OCI-LY7 (cell line): ENCODE measurements at regions not wholly inside any gene's neighbourhood (a gene's known extent, or its start where the extent isn't known, plus 50 kb on each side); places are given as distances from the start of the nearest gene placed in this dataset.

Experiments used
- BruUV-seq: library from RNA; stranded (reverse); fragments of 400-500 nt; replicated peaks from 2 replicates; lab custom pipeline; 2021; lab: Mats Ljungman, UMichigan
- CTCF ChIA-PET: fragments of 300-600 bp; sonication (Branson Sonifier 250); formaldehyde crosslinking; loops from one replicate; lab custom pipeline; 2022; ENCODE audit warnings: antibody characterized with exemption; ENCODE audit not compliant: unreplicated experiment; lab: Charles Lee
- POLR2A ChIA-PET: fragments of 300-600 bp; sonication (Branson Sonifier 250); formaldehyde crosslinking; loops from one replicate; lab custom pipeline; 2022; ENCODE audit warnings: antibody characterized with exemption; lab: Charles Lee
- DNase-seq: peaks from one replicate; pipeline ENCODE4 v3.0.0-alpha.2; 2015; ENCODE audit warnings: low spot score
- H2AFZ ChIP-seq: fragments of 200-600 bp; sonication (generic), shearing (Covaris generic); 2 replicates; pipeline ENCODE4 v1.6.1; 2014; ENCODE audit warnings: mild to moderate bottlenecking, antibody characterized with exemption, low read length, moderate library complexity
- H3K27ac ChIP-seq: fragments of 200-600 bp; sonication (generic); 2 replicates; pipeline ENCODE4 v1.5.1; 2014; ENCODE audit warnings: mixed run types, low read depth, mild to moderate bottlenecking, moderate library complexity, low read length, inconsistent platforms; ENCODE audit not compliant: poor library complexity, severe bottlenecking
- H3K36me3 ChIP-seq: fragments of 200-600 bp; sonication (generic); 2 replicates; pipeline ENCODE4 v1.6.1; 2014; ENCODE audit warnings: mild to moderate bottlenecking, antibody characterized with exemption, low read length, moderate library complexity, mixed read lengths; ENCODE audit not compliant: insufficient read depth
- H3K4me1 ChIP-seq: fragments of 200-600 bp; sonication (generic); 2 replicates; pipeline ENCODE4 v1.5.1; 2014; ENCODE audit warnings: mild to moderate bottlenecking, low read length; ENCODE audit not compliant: insufficient read depth, poor library complexity, severe bottlenecking
- H3K4me2 ChIP-seq: fragments of 200-600 bp; sonication (generic); 2 replicates; pipeline ENCODE4 v1.6.1; 2014; ENCODE audit warnings: mild to moderate bottlenecking, low read length
- H3K4me3 ChIP-seq: fragments of 200-600 bp; sonication (generic); 2 replicates; pipeline ENCODE4 v1.5.1; 2014; ENCODE audit warnings: mild to moderate bottlenecking, low read depth, low read length; ENCODE audit not compliant: poor library complexity, severe bottlenecking
- H3K79me2 ChIP-seq: fragments of 200-600 bp; sonication (generic); 2 replicates; pipeline ENCODE4 v1.6.1; 2016; ENCODE audit warnings: low read depth, mild to moderate bottlenecking, low read length, moderate library complexity, mixed read lengths; ENCODE audit not compliant: insufficient read depth
- H3K9me2 ChIP-seq: fragments of 200-600 bp; sonication (generic); 2 replicates; pipeline ENCODE4 v1.6.1; 2016; ENCODE audit warnings: mild to moderate bottlenecking, low read length, mixed read lengths; ENCODE audit not compliant: insufficient read depth
- H3K9me3 ChIP-seq: fragments of 200-600 bp; sonication (generic); 2 replicates; pipeline ENCODE4 v1.6.1; 2014; ENCODE audit warnings: mild to moderate bottlenecking, mixed run types, low read length, mixed read lengths
- H4K20me1 ChIP-seq: fragments of 200-600 bp; sonication (generic); 2 replicates; pipeline ENCODE4 v1.6.1; 2014; ENCODE audit warnings: mild to moderate bottlenecking, antibody characterized with exemption, low read length, moderate library complexity, mixed read lengths; ENCODE audit not compliant: insufficient read depth
- EZH2phosphoT487 ChIP-seq: fragments of 200-600 bp; sonication (generic); IDR thresholded peaks from 2 replicates; pipeline ENCODE4 v1.6.1; 2018; ENCODE audit warnings: low read depth, borderline replicate concordance, mild to moderate bottlenecking, mixed run types, antibody characterized with exemption, low read length, moderate library complexity, mixed read lengths
- intact Hi-C: fragments of 100-400 bp; cut with micrococcal nuclease; formaldehyde crosslinking; loops from one replicate; pipeline ENCODE4 v1.10.0; 2022; ENCODE audit not compliant: unreplicated experiment
- TF ChIP-seq, protein P1 (sequence below): fragments of 200-600 bp; sonication (generic); conservative IDR thresholded peaks from 2 replicates; pipeline ENCODE4 v1.5.1; 2014; ENCODE audit warnings: mild to moderate bottlenecking, antibody characterized with exemption, low read length, moderate library complexity, mixed read lengths

DNA sequence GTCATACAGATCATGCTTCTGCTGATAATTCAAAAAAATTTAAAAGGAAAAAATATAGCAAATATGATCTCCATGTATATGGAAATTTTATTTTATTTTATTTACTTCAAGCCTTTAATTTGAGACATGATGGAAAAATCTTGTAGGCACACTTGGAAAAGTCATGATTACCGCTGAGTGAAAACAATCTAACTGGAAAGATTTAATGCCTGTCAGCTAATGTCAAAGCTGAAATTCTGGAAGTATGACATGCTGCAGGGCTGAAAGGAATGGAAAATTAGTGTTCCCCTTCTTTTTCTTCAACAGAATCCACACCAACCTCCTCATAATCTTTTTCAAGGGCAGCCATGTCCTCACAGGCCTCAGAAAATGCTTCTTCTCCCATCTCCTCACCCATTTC is 58.2 kb downstream of the RPRM start:
- Histone ChIP-seq H3K9me2 (no peaks in the 10 kb centered on the region), H3K9me3 (no peaks in the 10 kb centered on the region), H3K79me2 (no peaks in the 10 kb centered on the region), H3K27ac (no peak overlapping the region), H3K4me3 (no peak overlapping the region), H3K4me1 (no peaks in the 10 kb centered on the region), H3K36me3 (no peaks in the 10 kb centered on the region), H4K20me1 (no peaks in the 10 kb centered on the region), H2AFZ (no peak overlapping the region), H3K4me2 (no peak overlapping the region)
- BruUV-seq: no TSS peak
- DNase-seq: no peak
- ChIA-PET POLR2A (no interaction called here), CTCF (no interaction called here)
- TF ChIP-seq, protein P1, sequence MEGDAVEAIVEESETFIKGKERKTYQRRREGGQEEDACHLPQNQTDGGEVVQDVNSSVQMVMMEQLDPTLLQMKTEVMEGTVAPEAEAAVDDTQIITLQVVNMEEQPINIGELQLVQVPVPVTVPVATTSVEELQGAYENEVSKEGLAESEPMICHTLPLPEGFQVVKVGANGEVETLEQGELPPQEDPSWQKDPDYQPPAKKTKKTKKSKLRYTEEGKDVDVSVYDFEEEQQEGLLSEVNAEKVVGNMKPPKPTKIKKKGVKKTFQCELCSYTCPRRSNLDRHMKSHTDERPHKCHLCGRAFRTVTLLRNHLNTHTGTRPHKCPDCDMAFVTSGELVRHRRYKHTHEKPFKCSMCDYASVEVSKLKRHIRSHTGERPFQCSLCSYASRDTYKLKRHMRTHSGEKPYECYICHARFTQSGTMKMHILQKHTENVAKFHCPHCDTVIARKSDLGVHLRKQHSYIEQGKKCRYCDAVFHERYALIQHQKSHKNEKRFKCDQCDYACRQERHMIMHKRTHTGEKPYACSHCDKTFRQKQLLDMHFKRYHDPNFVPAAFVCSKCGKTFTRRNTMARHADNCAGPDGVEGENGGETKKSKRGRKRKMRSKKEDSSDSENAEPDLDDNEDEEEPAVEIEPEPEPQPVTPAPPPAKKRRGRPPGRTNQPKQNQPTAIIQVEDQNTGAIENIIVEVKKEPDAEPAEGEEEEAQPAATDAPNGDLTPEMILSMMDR: no peak
- TF ChIP-seq EZH2phosphoT487: no peak
- intact Hi-C loops: no loop called here

DNA sequence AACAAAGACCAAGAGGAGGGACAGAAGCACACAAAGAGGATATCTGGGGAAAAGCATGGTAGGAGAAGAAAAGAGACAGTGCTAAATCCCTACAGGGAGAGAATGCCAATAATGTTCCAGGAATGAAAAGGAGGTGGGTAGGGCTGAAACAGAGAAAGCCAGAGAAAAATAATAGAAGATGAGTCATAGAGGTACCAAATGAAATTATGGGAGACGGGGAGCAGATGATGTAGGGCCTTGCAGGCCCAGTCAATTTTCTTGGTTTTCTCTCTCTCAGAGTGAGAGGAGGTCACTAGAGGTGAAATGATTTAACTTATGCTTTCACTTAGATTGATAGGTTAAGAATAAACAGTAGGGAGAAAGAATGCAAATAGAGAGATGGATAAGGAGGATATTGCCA is 61.5 kb downstream of the RPRM start:
- ChIA-PET CTCF (no interaction called here), POLR2A (no interaction called here)
- Histone ChIP-seq H3K79me2 (no peaks in the 10 kb centered on the region), H3K4me3 (no peak overlapping the region), H3K27ac (no peak overlapping the region), H3K36me3 (no peaks in the 10 kb centered on the region), H4K20me1 (no peaks in the 10 kb centered on the region), H2AFZ (no peak overlapping the region), H3K9me2 (no peaks in the 10 kb centered on the region), H3K4me2 (no peak overlapping the region), H3K9me3 (no peaks in the 10 kb centered on the region), H3K4me1 (no peaks in the 10 kb centered on the region)
- intact Hi-C loops: no loop called here
- DNase-seq: no peak
- TF ChIP-seq, protein P1: no peak
- no peak for TF ChIP-seq EZH2phosphoT487
- BruUV-seq: no TSS peak

DNA sequence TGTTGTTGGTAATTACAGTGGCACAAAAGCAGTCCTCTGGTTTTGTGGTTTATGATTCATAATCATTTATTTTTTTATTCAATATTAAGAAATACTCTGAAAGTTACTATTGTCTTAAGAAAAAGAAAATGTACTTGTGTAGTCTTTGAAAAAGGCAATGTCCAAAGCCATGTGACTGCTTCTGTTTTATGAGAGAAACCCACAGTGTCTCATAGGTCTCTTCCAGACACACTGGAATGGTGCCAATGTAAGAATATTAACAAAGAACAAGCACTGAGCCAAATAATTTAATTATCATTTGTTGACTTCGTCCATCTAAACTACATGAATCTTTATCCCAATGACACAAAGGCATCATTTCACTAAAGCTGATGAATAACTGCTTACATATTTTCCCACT is 62.5 kb downstream of the RPRM start:
- Histone ChIP-seq H3K9me3 (no peaks in the 10 kb centered on the region), H3K9me2 (no peaks in the 10 kb centered on the region), H3K4me3 (no peak overlapping the region), H3K79me2 (no peaks in the 10 kb centered on the region), H3K4me1 (no peaks in the 10 kb centered on the region), H2AFZ (no peak overlapping the region), H3K4me2 (no peak overlapping the region), H3K36me3 (no peaks in the 10 kb centered on the region), H3K27ac (no peak overlapping the region), H4K20me1 (no peaks in the 10 kb centered on the region)
- ChIA-PET CTCF (no interaction called here), POLR2A (no interaction called here)
- intact Hi-C loops: no loop called here
- no peak for DNase-seq
- no peak for TF ChIP-seq EZH2phosphoT487
- no TSS peak for BruUV-seq
